Transverse colon (tissue), 4 donors: ENCODE measurements at regions not wholly inside any gene's neighbourhood (a gene's known extent, or its start where the extent isn't known, plus 50 kb on each side); places are given as distances from the start of the nearest gene placed in this dataset.

Experiments
- DNase-seq: peaks from one replicate; pipeline ENCODE4 v3.0.0-alpha.2; 2019
- H3K27ac ChIP-seq, 4 donors: fragments of 200-600 bp; sonication (generic); 2 replicates each; pipeline ENCODE4 v1.5.1; 2016 to 2018; ENCODE audit warnings: inconsistent platforms in 4 of 4
- H3K27me3 ChIP-seq: fragments of 200-600 bp; sonication (generic); 2 replicates; pipeline ENCODE4 v1.5.1; 2017; ENCODE audit warnings: inconsistent platforms
- H3K36me3 ChIP-seq, 4 donors: fragments of 200-600 bp; sonication (generic); 2 replicates each; pipeline ENCODE4 v1.5.1; 2017 to 2019; ENCODE audit warnings: inconsistent platforms in 4 of 4
- H3K4me1 ChIP-seq, 4 donors: fragments of 200-600 bp; sonication (generic); 2 replicates each; pipeline ENCODE4 v1.5.1; 2017 to 2020; ENCODE audit warnings: inconsistent platforms in 4 of 4
- H3K4me3 ChIP-seq, 4 donors: fragments of 200-600 bp; sonication (generic); 1 replicate in 1 of 4; 2 replicates in 3 of 4; pipeline versions ENCODE4 v1.5.1 to v1.6.1; 2017 to 2019; ENCODE audit warnings: inconsistent platforms in 4 of 4
- H3K9me3 ChIP-seq, 2 donors: fragments of 200-600 bp; sonication (generic); 2 replicates each; pipeline ENCODE4 v1.5.1; 2017 to 2019; ENCODE audit warnings: inconsistent platforms in 2 of 2
- EP300 ChIP-seq: sonication (generic); formaldehyde crosslinking; IDR thresholded peaks from one replicate; pipeline ENCODE4 v1.6.1; 2017; ENCODE audit warnings: antibody characterized with exemption, low read depth
- POLR2A ChIP-seq: fragments of 450-650 bp; IDR thresholded peaks from one replicate; pipeline ENCODE4 v1.6.1; 2016; ENCODE audit warnings: antibody characterized with exemption, mild to moderate bottlenecking, moderate library complexity
- POLR2AphosphoS5 ChIP-seq, 3 donors: sonication (generic); formaldehyde crosslinking; IDR thresholded peaks; one replicate each; pipeline ENCODE4 v1.6.1; 2016; ENCODE audit warnings: antibody characterized with exemption in 3 of 3
- WGBS, 2 donors: methylation state at CpG; one replicate each; pipeline ENCODE4 v1.1.5; 2018; ENCODE audit warnings: low coverage in 1 of 2; 5-methylcytosine and 5-hydroxymethylcytosine counted together
- in situ Hi-C, 4 donors: fragments of 200-750 bp; cut with MboI; loops; one replicate each; pipeline versions ENCODE4 v1.15.0 to v1.15.1; 2017; ENCODE audit warnings: low sequenced_read_pairs in 3 of 4, low pct_ligation_motif_present in 1 of 4, low pct_unique_long_range_greater_than_20kb in 1 of 4
- intact Hi-C: fragments of 100-400 bp; cut with DNase I; formaldehyde crosslinking; loops from one replicate; pipeline ENCODE4 v1.15.1; 2023; ENCODE audit warnings: low total_unique reads
- TF ChIP-seq, protein P1 (sequence below), 5 experiments: fragments of 200-600 bp in 3 of 5; fragments of 450-650 bp in 2 of 5; sonication (generic) in 3 of 5; IDR thresholded peaks; 1 replicate in 2 of 5; 2 replicates in 3 of 5; pipeline ENCODE4 v1.5.1; 2016 to 2017; ENCODE audit warnings: antibody characterized with exemption in 5 of 5, inconsistent platforms in 3 of 5, mild to moderate bottlenecking in 2 of 5, moderate library complexity in 1 of 5

DNA sequence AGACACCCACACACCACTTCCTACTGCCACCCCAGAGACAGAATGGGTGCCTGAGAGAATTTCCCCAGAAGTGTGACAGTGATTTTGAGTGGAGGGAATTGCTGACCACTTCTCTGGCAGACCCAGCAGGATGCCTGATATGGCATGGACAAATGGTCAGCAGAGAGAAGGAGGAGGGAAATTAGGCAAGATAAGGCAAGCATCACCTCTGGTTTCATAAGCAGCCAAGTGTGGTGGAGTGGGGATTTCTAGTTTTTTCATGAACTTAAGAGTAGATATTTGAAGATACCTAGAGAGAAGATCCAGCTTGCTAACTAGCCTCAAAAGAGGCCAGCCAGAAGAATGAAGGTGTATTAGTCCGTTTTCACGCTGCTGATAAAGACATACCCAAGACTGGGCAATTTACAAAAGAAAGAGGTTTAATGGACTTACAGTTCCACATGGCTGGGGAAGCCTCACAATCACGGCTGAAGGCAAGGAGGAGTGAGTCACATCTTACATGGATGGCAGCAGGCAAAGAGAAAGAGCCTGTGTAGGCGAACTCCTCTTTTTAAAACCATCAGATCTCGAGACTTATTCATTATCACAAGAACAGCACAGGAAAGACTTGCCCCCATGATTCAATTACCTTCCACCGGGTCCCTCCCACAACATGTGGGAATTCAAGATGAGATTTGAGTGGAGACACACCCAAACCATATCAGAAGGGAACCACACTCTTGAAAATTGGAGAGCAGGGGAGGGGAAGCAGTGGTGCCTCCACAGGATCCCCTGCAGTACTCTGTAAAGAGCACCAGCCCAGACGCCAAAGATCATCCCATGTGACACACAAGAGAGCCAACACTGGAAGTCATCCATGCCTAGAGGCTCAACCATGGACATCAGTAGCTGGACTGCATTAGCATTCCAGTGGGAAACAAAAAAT lies 64.2 kb downstream of the RBM43 start:
- TF ChIP-seq, protein P1, sequence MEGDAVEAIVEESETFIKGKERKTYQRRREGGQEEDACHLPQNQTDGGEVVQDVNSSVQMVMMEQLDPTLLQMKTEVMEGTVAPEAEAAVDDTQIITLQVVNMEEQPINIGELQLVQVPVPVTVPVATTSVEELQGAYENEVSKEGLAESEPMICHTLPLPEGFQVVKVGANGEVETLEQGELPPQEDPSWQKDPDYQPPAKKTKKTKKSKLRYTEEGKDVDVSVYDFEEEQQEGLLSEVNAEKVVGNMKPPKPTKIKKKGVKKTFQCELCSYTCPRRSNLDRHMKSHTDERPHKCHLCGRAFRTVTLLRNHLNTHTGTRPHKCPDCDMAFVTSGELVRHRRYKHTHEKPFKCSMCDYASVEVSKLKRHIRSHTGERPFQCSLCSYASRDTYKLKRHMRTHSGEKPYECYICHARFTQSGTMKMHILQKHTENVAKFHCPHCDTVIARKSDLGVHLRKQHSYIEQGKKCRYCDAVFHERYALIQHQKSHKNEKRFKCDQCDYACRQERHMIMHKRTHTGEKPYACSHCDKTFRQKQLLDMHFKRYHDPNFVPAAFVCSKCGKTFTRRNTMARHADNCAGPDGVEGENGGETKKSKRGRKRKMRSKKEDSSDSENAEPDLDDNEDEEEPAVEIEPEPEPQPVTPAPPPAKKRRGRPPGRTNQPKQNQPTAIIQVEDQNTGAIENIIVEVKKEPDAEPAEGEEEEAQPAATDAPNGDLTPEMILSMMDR (IDR thresholded peaks at IDR 0.05) = no peak
- no peak for TF ChIP-seq POLR2AphosphoS5 (IDR thresholded peaks at IDR 0.05)
- TF ChIP-seq POLR2A = no peak
- TF ChIP-seq EP300 = no peak
- no peak for DNase-seq
- Histone ChIP-seq H3K9me3 (no peaks in the 10 kb centered on the region), H3K4me1 (no peaks in the 10 kb centered on the region), H3K27me3 (no peaks in the 10 kb centered on the region), H3K27ac (no peak overlapping the region), H3K4me3 (no peak overlapping the region), H3K36me3 (no peaks in the 10 kb centered on the region)
- 68 to 93% methylated on average over 2 to 7 of the region's 7 CpGs for WGBS, 2 donors
- in situ Hi-C loops (no loop called here), intact Hi-C loops (no loop called here)

DNA sequence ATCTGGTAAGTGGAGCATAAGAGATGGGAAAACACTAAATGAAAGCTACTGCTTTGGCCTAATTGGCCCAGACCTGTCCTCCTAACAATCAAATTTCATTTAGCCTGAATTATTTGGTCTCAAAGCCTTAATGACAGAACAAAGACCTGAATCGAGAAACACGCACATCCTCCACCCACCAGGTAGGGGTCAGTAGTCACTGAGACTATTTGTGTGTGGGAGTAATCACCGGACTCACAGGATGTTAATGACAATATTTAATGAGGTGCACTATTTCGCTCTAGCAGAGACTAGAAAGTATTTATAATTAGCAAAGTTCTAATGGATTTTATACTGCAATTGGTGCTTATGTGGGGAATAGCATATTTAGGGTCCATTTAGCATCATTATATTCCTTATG lies 68.1 kb downstream of the RBM43 start:
- Histone ChIP-seq H3K27ac (no peak overlapping the region), H3K9me3 (no peaks in the 10 kb centered on the region), H3K36me3 (no peaks in the 10 kb centered on the region), H3K4me1 (no peaks in the 10 kb centered on the region), H3K27me3 (no peaks in the 10 kb centered on the region), H3K4me3 (no peak overlapping the region)
- DNase-seq = no peak
- TF ChIP-seq EP300 (no peak), POLR2A (no peak), POLR2AphosphoS5 (IDR thresholded peaks at IDR 0.05) (no peak)
- TF ChIP-seq, protein P1 (IDR thresholded peaks at IDR 0.05) = no peak
- intact Hi-C loops (no loop called here), in situ Hi-C loops (no loop called here)
- 73 to 94% methylated on average over 4 of the region's 4 CpGs for WGBS, 2 donors

DNA sequence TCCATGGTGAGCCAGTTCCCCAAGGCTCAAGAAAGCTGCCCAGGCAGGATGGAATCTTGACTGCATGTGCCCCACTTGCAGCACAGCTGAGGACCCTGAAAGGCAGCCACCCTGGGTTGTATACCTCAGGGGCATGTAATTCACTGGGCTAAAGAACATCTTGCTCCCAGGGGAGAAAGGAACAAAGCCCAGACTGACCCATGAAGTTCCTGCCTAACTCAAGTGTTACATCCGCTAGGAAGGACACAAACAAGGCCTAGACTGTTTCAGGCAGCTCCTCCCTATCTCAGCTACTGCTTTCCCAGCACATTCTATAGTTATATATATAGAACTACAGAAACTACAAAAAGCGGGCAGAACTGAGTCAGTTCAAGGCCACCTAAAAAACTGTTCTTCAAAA lies 69.0 kb downstream of the RBM43 start:
- Histone ChIP-seq H3K36me3 (no peaks in the 10 kb centered on the region), H3K9me3 (no peaks in the 10 kb centered on the region), H3K4me3 (no peak overlapping the region), H3K27ac (no peak overlapping the region), H3K4me1 (no peaks in the 10 kb centered on the region), H3K27me3 (no peaks in the 10 kb centered on the region)
- no peak for DNase-seq
- TF ChIP-seq, protein P1 (IDR thresholded peaks at IDR 0.05) = no peak
- TF ChIP-seq POLR2AphosphoS5 (IDR thresholded peaks at IDR 0.05) = no peak
- TF ChIP-seq POLR2A = no peak
- no peak for TF ChIP-seq EP300
- intact Hi-C loops = no loop called here
- in situ Hi-C loops = no loop called here
- 71 to 81% methylated on average over 2 of the region's 2 CpGs for WGBS, 2 donors

DNA sequence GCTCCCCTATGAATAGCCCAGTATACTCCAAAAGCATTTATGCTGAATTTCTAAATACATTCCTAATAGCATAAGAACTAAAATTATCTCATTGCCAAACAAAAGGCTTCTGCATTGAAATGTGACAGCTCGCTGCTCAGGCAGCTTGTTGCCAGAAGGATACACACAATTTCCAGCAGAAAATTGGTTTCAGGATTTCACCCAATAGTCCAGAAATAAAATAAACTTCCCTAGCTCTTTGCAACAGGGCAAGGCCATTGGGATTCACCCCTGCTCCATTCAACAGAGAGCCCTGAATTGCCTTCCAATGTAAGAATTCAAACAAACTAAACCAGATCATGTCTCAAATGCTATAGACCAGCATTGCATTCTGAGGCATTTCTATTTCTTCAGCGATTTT lies 70.7 kb downstream of the RBM43 start:
- Histone ChIP-seq H3K4me3 (no peak overlapping the region), H3K36me3 (no peaks in the 10 kb centered on the region), H3K4me1 (no peaks in the 10 kb centered on the region), H3K27ac (no peak overlapping the region), H3K9me3 (no peaks in the 10 kb centered on the region), H3K27me3 (no peaks in the 10 kb centered on the region)
- no peak for TF ChIP-seq EP300
- no peak for TF ChIP-seq POLR2A
- TF ChIP-seq, protein P1 (IDR thresholded peaks at IDR 0.05) = no peak
- no peak for TF ChIP-seq POLR2AphosphoS5 (IDR thresholded peaks at IDR 0.05)
- WGBS, 2 donors = 65 to 90% methylated on average over 2 of the region's 2 CpGs
- in situ Hi-C loops = no loop called here
- intact Hi-C loops = no loop called here
- no peak for DNase-seq
